GM18861 (cell line): ENCODE measurements at regions not wholly inside any gene's neighbourhood (a gene's known extent, or its start where the extent isn't known, plus 50 kb on each side); places are given as distances from the start of the nearest gene placed in this dataset.
"Not testable (repeated sequence)": the region's sequence is repeated elsewhere in the genome, so short reads cannot be mapped to it uniquely, and the experiment has no call there.

Experiments used
- ATAC-seq: cut with Tn5 transposase; IDR thresholded peaks from one replicate; pipeline ENCODE4 v1.9.1; 2021; ENCODE audit not compliant: unreplicated experiment

DNA sequence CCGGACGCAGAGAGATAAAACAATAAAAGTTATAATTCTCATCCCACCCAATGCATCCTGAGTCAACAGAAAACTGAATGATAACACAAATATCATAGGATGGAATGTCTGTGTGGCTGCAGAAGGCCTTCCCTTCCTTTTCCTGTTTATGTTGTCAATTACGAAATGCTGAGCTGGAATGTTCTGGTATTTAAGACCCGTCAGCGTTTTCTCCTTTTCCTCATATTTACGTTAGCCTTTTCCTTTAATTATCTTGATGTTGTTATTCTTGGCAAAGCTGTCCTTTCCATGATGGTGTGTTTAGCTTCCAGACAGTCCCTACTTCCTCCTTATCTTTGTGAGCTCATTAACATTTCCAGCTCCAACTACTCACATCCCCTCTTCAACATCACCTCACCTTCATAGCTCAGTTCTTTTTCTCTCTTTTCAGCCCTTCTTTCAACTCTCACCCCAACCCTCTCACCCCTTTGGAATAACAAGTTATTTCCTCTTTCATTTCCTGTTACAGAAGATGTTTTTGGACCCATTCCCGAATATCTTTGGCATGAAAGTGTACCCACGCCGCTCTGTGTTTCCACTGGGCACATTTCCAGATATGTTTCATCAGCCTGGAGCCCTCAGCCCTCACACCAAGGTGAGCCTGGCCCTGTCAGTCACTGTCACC, 221.6 kb downstream of the NR2F1-AS1 start:
- no peak for ATAC-seq

DNA sequence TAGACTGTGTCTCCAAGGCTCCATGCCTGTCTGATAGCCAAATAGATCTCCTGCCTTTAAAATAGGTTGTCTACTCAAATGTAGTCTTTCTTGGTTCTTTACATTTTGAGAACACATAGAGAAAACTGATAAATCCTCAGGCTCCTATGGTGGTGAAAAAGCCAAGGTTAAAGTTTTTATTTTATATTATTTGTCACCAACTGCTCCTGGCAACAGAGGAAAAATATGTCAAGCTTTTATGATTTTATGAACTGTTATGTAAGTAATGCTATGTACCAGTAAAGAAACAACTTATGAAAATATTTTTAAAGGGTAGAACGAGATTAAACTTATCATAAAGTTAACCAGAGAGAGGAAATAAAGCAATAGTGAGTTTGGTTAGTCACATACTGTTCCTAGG, 222.8 kb downstream of the NR2F1-AS1 start:
- ATAC-seq, result no peak

DNA sequence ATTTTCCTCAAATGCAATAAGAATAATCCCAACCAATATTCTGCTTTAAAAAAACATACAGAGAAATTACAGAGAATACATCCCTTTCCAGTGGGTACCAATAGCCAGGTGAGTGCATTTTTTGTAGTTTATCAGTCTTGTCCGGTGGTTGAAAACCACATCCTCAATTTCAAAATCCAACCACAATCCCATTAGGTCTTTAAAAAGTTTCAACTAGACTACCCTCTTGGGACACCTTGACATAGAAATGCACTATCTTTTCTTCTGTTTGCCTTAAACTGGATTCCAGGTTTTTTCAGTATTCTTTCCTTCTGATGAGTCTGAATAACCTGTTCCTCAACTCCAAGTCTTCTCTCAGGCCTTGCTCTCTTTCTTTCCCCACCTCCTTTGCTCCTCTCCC, 223.3 kb downstream of the NR2F1-AS1 start:
- ATAC-seq, result no peak

DNA sequence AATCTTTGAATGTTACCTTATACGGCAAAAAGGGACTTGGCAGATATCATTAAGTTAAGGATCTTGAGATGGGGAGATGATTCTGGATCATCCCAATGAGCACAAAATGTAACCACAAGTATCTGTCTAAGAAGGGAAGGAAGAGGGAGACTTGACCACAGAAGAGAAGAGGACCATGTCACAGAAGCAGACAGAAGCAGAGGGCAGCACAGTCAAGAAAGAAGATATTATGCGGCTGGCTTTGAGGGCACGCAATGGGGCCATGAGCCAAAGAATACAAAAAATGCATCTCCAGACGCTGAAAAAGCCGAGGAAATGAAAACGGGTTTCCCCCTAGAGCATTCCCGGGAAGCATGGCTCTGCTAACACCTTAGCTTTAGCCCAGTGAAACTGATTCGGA, 225.3 kb downstream of the NR2F1-AS1 start:
- no peak for ATAC-seq

DNA sequence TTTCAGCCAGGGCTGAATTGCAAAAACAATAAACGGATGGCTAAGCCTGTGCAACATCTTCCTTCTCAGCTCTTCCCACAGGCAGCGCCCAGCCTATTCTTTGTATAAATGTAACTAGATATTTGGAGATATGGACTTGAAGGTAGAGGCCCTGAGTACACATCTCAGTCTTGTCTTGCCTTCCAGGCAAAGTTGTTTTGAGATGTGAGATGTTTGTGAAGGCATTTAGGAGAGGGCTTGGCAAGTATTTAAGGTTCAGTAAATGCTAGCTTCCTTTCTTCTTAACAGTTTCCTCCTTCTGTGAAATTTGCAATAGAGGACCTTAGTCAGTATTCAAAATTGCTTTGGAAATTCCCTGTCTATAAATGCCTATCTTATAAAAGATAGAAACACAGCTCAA, 228.8 kb downstream of the NR2F1-AS1 start:
- no peak for ATAC-seq

DNA sequence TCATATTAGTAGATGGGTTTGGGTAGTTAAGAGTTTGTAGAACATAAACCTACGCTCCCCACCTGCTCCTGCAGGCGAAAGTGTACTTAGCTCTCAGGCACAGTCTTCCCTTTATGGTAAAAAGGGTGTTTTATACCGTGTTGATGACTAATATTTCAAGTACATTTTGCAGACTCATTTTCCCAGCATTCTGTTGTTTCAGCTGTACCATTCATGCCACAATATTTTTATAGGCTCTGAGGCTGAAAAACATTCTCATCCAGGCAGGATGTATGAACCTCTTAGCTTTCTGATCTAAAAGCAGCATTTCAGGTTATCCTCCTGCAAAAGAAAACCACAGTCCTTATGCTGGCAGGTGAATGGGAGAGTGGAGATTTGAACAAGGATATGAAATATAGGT, 231.4 kb downstream of the NR2F1-AS1 start:
- ATAC-seq, result no peak

DNA sequence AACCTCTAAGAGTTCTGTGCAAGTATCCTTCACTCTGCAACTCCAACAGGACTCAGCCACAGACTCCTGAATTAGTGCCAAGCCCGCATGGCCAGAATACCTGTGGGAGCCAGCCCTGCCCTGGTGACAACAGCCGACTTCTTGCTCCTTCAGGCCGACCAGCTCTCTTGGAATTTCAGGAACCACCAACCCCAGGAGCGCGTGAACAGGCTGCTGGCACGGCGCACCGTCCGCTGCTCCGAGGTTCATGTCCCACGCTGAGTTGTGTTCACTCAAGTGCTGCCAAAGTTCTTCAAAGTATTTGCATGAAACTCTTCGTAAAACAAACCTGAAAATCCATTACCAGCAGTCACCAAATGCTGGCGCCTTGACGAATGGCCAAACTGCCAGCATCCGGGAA, 232.8 kb downstream of the NR2F1-AS1 start:
- no peak for ATAC-seq

DNA sequence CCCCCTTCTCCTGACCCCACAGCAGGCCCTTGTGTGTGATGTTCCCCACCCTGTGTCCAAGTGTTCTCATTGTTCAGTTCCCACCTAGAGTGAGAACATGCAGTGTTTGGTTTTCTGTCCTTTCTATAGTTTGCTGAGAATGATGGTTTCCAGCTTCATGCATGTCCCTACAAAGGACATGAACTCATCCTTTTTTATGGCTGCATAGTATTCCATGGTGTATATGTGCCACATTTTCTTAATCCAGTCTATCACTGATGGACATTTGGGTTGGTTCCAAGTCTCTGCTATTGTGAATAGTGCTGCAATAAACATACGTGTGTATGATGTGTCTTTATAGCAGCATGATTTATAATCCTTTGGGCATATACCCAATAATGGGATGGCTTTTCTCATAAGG, 234.2 kb downstream of the NR2F1-AS1 start:
- ATAC-seq, result not testable (repeated sequence)

DNA sequence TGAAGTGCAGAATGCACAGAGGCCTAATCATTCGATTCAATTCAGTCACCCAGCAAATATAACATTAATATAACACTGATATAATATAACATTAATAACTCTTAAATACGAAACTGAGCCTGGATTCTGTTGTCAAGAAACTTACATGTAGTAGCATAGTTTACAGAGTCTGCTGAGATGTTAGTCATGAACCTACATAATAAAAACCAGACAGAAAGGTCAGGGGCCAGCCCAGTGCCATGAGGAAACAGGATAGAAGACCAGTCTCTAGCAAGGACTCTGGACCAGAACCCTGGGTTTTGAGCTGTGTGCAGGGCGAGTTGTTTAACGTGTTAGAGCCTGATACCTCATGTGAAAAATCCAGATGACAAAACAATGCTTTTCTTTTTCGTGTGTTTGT, 234.7 kb downstream of the NR2F1-AS1 start:
- no peak for ATAC-seq

DNA sequence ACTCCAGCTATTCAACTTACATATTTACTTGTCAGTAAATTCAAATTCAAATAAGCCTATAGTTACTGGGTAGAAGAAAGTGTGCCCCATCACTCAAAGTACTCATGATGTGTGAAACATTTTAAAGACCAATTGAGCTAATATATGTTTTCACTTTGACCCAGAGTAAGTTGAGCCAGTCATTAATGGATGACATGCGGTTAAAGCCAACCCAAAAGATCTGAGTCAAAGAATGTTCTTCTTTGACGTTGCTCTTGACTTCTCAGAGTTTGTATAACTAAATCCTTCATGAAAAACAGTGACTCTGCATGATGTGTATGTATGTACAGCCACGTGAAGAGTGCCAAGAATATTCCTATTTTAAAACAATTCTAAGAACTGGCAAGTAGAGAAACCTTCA, 237.4 kb downstream of the NR2F1-AS1 start:
- ATAC-seq, result no peak

DNA sequence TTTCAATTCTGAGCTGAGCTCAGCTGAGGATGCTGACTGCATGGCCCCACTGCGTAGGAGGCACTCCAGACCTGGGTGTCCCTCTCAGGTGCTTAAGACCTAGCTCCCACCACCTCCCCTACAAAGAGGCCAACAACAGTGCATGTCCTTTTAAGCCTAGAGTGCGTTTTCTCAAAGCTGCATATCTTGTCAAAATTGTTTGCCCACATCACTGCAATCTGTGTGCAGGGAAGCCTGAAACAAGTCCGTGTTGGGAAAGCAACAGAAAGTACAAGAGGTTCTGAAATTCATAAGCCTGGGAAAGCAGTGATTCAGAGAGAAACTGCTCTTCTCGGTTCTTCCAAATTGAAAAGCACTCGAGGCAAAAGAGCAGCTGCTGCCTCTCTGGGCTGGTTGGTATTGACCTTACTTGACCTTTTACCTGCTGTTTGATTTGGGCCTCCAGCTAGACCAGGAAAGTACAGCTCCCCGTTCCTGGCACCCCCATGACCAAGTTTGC, 238.4 kb downstream of the NR2F1-AS1 start:
- peak; percentile 38 for ATAC-seq

DNA sequence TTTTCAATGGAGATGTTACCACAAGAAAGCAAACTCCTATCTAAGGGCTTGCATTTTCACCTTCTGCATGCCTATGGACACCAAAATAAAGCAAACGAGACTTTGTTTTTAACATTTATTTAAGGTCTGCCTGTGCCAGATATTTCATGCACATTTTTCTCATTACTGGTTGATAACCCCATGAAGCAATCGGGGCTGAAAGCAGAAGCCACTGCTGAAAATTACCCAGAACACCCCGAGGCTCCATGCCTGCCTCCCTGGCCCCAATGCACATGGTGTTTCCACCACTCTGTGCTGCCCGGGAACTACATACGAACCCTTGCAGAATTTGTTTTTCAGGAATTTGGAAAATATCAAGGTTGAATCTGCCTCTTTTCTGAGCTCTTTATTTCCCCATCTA, 240.1 kb downstream of the NR2F1-AS1 start:
- no peak for ATAC-seq

DNA sequence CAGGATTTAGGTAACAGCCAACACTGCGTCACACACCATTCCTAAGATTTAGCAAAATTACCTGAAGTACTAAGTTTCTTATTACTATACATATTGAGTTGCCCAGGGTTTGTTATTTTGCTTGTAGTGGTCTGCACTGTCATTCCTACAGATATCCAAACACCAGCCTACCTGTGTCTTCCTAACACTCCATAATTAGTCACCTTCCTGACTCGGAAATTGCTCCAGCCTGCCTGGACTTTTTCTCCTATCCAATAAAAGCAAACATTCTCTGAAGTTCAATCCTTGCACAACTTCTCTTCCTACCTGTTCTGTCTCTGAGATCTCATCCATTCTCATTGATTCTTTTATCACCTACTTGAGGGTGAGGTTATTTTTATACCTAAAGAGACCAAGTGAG, 243.9 kb downstream of the NR2F1-AS1 start:
- no peak for ATAC-seq

DNA sequence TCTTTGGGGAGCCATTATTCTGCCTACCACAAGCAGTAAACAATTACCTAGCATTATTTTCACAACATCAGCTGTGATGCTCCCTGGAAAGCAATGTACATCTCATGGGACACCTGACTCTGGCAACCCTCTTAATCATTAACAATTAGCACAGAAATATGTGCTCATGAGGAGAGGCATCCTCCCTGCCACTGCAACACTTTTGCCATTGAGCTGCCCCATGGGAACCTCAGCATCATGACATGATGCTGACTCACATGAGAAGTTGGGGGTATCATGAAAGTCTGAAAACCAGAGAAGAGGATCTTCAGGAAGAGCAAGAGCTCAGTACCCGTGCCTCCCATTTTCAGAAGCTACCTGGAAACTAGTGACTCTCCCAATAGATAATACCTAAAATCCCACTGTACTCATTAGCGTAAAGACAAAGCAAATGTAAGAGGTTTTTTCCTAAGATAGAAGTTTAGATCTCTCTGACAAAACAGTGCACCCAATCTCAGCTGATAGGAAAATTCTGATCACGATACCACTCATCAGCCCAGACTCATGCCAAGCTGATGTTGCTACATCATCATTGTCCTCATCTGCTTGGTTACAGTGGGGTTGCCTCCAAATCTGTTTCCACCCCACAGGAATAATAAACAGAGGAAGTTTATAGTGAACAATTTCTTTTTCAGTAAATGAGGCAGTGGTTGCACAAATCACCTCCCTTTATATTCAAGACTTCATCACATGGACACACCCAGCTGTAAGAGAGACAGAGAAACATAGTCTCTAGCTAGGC, 244.5 kb downstream of the NR2F1-AS1 start:
- ATAC-seq, result no peak

DNA sequence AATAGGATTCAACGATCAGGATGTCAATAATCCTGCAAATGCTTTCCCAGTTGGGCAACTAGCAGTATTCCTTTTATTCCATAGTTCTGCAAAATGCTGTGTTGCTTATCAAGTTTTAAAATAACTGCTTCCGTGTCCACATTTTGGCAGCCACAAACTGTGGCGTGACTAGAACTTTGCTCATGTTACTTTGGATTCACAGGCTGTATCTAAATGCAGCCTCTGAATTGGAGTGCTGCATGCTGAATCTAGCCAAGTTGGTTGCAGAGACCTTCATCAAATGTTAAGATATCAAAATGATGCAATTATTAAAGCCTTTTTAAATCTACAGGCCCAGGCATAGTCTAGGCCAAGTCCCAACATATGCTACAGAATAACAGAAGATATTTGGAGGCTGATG, 249.2 kb downstream of the NR2F1-AS1 start:
- ATAC-seq, result no peak

DNA sequence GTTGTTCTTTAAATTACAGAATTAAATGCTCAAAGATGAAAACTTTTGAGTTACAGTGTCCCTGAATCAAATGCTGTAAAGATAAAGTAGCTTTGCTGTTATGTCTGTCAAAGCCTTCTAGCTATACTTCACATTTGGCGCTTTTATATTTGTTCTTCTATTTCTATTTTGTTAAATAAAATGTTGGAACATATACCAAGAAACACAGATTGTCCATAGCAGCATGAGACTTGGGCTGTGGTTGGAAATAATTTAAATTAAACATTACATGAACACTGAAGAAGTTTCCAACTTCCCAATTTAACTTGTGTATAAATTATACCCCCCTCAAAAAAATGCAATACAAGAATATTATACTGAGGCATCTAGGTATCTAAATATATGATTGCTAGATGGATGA, 249.8 kb downstream of the NR2F1-AS1 start:
- no peak for ATAC-seq

DNA sequence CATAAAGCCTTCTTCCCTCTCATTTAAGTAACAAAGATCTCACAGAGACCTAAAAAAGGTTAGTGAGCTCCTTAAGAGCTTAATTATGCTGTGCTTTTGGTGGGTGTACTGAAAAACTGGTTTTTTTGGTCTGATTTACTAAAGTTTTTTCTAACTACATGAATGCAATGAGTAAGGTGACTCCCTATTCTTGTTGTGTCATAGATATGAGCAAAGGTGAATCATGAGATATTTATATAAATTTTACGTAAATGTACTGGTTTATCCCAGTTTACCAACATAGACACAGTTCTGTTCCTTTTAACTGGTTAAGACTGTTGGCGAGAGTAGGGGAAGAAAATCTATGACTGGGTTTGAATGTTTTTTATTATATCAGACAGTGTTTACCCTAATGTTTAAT, 250.5 kb downstream of the NR2F1-AS1 start:
- ATAC-seq, result no peak

DNA sequence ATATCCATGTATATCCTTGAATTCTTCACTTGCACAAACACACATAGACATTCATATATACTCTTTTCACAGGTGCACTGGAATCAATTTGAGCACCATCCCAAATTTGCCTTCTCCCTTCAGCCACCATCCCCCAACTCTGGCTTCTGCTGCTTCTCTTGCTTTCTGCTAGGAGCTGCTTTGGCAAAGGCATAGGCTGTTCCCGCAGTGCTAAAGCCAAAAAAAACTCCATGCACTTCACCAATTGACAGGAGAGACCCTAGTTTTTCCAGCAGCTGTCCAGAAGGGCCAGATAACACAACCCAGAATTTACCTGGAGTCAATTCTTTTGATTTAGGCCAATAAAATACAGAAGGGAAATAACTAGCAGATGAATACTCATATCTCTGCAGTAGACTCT, 251.3 kb downstream of the NR2F1-AS1 start:
- ATAC-seq, result no peak

DNA sequence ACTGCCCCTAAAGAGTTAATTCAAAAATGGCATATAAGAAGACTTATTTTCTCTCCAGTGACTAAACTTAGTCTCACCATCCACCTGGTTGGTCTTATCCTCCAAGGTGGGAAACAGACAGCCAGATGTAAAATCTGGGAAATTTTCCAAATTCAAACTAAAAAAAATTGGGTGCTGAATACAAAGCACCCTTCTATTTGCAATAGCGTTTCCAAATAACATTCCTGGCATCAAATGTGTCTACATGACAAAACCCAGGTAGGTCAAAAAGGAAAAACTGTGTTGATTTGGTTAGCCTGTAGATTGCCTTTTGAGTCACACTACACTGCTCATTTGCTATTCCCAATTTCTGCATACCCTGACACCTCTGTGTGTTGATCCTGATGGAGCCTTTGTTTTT, 252.2 kb downstream of the NR2F1-AS1 start:
- no peak for ATAC-seq

DNA sequence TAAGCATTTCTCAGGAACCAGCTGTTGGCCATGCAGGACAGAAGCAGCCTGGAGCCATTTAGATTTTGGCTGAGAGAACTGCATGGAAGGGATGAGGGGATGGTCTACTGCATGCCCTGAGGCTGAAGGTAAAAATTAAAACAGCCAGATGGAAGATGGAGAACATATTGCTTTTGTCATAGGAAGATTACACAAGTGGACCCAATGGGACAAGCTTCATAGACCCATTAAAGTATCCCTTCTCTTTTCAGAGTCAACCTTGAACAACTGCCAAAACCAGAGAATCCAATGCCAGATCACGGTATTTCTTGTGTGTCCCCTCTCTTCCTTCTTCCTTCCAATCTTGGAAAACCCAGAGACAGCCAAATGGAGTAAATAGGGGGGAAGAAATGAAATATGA, 253.4 kb downstream of the NR2F1-AS1 start:
- no peak for ATAC-seq

DNA sequence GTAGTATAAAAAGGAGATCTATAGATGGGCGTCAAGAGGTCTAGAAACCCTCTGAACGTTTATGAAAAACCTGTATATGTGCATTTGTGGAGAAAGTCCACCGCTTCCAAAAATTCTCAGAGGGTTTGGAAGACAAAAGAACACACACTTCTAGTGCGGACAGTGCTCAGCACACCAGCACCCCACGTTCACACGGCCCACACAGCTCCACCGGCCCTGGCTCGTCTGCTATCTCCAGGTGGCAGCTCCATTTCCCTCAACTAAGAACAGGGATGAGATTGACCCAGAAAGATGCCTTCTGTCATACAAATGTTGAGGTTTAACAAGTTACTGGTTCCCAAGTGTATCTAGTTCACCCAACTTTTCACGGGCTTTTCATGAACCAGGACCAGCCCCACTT, 255.1 kb downstream of the NR2F1-AS1 start:
- ATAC-seq, result no peak

DNA sequence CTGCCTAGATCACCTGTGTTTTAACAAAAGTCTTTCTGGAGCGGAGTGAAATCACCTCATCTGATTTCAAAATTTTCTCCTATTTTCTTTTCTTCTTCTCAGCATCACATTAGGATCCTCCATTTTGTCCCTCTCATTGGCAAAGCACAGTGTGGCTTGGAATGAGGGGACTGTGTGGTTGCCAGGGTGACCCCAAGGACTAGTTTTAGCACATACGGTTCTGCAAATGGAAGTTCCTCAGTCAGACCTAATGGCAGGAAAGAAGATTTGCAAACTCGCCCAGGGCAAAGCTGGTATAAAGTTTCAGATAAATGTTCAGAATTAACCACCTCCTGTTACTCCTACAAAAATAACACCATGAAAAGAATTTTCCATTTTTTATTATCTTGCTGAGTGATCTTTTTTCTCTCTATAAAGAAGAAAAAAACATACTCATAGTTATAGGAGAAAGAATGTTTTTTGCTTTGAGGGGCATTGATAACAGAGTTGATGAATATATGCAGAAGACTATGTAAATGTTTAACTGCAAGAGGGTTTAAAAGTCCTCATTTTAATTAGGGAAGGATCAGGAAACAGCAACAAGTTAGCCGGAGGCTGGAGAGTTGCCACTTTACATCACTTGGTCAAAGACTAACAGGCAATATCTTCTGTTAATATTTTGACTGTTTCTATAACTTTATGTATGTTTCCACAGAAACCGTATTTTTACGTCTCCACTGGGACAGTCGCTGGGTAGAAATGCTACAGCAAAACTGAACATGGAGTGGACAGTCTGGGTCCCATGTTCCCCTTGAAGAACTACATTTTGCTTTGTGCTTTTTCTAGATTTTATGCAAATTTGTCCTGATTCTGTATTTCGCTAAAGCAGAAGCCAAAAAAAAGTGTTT, 257.8 kb downstream of the NR2F1-AS1 start:
- ATAC-seq, result no peak
